Cardiac septum (tissue), 1 donor: ENCODE measurements at regions not wholly inside any gene's neighbourhood (a gene's known extent, or its start where the extent isn't known, plus 50 kb on each side); places are given as distances from the start of the nearest gene placed in this dataset.

Experiments used
- DNase-seq: peaks from one replicate; pipeline ENCODE4 v3.0.0-alpha.2; 2020; ENCODE audit warnings: low spot score
- intact Hi-C: fragments of 100-400 bp; cut with DNase I; formaldehyde crosslinking; loops from one replicate; pipeline ENCODE4 v1.14.0; 2022
- donor health status: DM: no; HTN: no; CAD: no.

DNA sequence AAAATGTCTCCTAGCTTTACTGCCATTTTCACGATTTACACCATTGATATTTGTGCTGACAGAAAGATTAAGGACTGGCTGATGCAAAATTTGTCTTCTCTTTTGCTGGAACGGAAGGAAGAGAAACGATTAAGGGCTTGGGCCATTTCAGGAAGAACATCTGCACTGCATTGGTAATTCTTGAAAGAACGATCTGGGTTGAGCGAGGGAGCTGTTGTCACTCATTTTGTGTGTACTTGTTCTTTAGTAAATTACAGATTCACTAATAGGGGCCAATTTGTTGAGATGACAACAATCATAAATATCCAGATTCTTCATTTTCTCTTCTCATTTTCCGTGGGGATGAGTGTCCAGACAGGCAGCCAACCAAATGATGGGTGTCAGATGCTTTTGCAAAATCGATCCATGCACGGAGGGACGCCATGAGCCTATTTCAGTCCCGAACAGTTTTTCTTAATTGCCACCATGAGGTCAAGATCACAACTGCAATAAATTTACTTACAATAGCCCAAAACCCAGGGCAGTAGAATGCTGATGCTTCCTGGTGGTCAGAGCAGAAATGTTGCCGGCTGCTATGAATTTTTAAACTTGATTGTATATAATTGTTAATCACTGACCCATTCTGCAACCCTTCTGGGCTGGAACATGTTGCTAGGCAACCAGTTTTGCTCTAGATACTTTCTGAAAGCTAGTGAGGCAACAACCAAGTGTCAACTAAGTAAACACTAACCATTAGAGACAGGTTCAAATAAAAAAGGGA is 132.4 kb upstream of the TIAM1 start:
- DNase-seq = no peak
- intact Hi-C loops = no loop called here

DNA sequence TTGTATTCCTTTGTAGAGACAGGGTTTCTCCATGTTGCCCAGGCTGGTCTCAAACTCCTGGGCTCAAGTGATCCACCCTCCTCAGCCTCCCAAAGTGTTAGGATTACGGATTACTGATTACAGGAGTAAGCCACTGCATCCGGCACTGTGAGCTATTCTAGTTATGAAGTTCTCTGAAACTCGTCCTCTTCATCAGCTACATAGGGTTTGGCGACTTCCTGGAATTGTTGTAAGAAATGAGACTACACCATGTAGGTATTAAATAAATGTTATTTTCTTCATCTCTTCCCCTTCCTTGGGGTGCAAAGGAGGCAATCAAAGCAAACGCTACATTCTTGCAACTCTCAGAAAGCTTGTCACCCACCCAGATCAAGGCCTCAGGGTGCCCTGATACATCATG is 131.2 kb upstream of the TIAM1 start:
- no peak for DNase-seq
- intact Hi-C loops = no loop called here

DNA sequence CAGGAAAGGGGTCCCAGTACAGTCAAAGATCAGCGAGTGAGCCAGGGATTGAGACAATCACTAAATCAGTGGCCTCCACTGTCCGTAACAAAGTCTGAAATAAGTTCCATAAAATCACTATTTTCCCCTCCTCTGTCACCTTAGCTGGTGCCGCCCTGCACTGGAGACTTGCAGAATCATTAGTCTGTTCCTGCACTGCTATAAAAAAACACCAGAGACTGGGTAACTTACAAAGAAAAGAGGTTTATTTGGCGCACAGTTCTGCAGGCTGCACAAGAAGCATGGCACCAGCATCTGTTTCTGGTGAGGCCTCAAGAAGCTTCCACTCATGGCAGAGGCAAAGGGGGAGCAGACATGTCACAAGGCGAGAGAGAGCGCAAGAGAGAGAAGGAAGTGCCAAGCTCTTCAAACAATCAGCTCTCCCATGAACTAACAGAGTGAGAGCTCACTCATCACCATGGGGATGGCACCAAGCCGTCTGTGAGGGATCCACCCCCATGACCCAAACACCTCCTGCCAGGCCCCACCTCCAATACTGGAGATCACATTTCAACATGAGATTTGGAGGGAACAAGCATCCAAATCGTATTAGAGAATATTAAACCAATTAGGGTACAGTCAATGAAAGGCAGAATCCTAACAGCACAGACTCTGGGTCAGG is 129.8 kb upstream of the TIAM1 start:
- no peak for DNase-seq
- intact Hi-C loops = no loop called here

- intact Hi-C loops = no loop called here
- DNase-seq = no peak
These were observed 127.8 kb upstream of the TIAM1 start for GRCh38 chr21:31471865-31472264.

- intact Hi-C loops = no loop called here
- DNase-seq = no peak
These were observed 127.0 kb upstream of the TIAM1 start for GRCh38 chr21:31470896-31471694.

DNA sequence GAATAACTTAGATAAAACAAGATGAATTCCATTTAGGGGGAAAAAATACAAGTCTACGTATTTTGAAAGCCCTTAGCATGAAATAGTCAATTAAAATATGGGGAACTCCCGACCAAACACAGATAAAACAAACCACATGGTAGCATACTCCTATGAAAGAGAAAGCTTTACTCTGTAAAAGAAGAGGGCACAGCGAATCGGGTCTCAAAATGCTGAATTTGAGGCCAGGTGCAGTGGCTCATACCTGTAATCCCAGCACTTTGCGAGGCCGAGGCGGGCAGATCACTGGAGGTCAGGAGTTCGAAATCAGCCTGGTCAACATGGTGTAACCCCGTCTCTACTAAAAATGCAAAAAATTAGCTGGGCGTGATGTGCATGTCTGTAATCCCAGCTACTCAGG is 116.9 kb upstream of the TIAM1 start:
- DNase-seq = no peak

DNA sequence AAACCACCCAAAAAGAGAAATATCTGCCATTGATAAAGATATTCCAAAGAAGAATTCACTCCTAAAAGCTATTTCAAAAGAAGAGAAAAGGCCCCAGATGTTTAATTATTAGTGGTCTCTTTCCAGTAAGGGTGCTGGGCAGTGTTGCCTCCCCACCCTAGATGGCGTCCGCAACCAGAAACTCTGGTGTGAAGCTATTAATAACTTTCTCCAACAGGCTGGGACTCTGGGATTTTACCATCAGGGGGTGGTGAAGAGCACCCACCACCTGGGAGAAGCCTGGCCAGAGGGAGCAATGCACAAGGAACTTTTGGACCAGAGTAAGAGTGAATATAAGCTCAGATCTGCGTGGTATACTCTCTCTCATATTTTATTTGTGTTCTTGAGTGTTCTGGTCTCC is 115.4 kb upstream of the TIAM1 start:
- intact Hi-C loops = no loop called here
- DNase-seq = no peak

More for the DNA sequence above, 116.9 kb upstream of the TIAM1 start:
- intact Hi-C loops = no loop called here

DNA sequence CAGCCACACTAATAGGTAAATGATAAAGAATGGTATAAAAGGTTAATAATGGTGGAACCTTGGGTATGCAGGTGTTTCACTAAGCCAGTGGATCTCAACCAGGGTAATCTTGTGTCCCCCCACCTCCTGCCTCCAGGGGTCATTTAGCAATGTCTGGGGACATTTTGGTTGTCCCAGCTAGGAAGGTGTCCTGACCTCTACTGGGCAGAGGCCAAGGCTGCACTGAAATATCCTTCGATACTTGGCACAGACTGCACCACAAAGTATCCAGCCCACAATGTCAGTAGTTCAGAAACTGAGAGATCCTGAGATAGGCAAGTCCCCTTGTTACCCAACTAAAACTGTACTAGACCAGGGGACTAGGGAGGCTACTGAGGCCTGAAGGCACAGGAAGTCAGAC is 113.6 kb upstream of the TIAM1 start:
- no peak for DNase-seq
- intact Hi-C loops = no loop called here

DNA sequence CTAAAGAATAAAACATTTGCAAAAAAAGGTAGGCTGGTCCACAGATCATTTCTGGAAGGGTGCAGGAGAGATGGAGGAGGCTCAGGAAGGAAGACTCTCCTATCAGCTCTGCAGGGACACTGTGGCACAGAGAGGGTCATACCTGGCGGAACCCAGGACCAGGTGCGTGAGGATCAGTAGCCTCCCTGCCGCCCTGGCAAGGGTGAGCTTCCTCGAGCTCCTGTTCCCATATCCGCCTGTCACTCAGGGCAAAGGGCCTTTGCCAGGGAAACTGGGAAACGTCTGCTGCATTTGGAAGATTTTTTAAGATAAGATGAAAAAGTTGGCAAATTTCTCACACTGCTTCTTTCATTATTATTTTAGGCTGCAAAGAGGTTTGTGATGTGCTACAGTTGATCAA is 112.1 kb upstream of the TIAM1 start:
- intact Hi-C loops = no loop called here
- no peak for DNase-seq

DNA sequence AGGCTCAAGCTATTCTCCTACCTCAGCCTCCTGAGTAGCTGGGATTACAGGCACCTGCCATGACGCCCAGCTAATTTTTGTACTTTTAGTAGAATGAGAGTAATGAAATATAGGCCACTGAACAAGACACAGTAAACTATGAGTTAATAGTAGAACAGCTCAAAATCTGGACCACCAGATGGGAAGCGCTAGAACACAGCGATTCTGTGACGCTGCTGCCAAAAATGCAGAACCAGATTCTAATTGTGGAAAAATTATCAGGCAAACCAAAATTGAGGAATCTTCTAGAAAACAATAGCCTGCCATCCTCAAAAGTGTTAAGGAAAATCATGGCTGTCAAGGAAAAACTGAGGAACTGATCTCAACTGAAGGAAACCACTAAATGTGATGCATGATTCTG is 111.4 kb upstream of the TIAM1 start:
- DNase-seq = no peak
- intact Hi-C loops = no loop called here

DNA sequence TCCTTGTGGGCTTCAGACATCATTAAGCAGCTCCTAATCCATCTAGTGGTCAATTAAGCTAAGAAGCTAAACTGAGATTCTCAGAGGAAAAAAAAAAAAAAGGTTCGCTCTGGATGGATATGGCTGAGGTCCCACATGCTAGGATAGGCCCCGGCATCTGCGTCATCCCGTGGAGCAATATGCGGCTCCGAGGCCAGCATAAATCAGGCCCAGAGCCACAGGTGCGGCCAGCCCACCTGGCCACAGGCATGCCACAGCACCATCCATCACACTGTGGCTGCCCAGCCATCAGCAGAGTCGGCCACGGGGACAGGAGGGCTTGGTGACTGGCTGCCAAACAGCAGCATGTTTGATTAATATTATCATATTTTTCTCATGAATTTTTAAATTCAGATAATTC is 106.9 kb upstream of the TIAM1 start:
- intact Hi-C loops = no loop called here
- no peak for DNase-seq

DNA sequence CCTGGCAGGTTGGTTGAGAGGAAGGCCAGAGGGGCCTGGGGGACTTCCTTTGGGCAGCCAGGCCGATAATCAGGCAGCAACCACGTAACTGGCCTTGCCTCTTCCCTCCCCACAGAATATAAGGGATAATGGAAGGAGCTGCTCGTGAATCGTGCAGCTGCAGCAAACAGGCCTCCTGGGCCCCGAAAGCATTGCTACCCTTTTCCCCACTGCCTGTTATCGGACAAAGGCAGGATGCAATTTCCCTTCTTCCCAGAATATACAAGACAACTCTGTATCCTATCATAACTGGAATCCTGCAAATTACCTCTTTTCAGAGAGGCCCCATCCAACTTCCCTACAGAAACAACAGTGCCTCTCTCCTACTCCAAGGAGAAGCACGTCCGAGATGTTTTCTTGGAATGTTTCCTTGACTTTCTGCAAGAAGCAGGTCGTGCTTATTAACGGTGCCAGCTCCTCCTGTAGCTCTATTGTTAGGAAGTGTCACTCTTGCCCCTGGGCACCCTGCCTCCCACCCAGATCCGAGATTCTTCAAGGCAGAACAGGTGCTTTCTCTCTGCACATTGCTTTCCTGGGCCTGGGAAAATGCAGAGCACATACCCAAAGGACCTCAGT is 106.0 kb upstream of the TIAM1 start:
- intact Hi-C loops = no loop called here
- DNase-seq = no peak

- no peak for DNase-seq
- intact Hi-C loops = no loop called here
These were observed 104.4 kb upstream of the TIAM1 start for GRCh38 chr21:31448496-31448895.

GRCh38 chr21:31447505-31447904 is 103.4 kb upstream of the TIAM1 start:
- DNase-seq = no peak
- intact Hi-C loops = no loop called here

DNA sequence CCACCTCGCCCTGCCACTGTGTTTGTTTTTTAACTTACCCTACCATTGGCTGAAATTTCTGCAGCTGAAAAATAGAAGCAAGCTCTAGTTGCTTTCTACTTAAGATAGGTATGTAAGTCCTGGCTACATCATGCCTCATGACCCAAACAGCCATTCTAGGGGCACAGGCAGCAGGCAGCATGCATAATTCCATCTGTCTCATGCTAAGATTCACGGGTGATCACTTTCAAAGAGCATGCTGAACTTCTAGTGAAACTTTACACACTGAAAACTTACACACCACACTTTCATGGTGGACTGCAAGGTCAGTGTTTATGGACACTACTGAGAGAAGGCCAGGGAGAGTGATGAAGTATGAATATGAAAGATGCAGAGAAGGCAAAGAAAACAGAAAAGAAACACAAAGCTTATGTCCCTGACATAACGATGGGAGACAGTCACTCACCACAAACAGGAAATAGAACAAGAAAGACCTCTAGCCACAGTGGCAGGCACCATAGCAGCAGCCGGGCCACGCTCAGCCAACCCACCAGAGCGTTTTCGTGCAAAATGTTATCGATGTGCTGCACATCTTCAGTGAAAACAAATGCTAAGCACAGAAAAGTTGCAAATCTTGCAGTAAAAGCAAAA is 102.3 kb upstream of the TIAM1 start:
- no peak for DNase-seq
- intact Hi-C loops = no loop called here

DNA sequence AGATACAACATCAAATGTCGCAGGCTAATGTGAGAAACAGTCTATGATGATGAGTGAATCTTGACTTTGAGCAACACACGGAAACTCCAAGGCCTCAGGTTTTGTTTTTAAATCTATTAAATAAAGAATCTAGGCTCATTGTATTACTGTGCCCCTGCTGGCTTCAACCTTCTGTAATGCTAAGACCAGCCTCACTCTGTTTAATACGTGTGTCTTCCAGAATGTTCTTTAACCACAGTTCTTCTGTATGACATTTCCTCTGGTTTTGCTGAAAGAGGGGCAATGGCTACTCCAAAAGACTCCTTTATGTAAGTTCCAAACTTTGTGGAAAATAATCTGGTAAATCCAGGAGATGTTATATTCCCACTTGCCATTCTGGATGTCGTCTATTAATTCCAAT is 101.1 kb upstream of the TIAM1 start:
- no peak for DNase-seq
- intact Hi-C loops = no loop called here

DNA sequence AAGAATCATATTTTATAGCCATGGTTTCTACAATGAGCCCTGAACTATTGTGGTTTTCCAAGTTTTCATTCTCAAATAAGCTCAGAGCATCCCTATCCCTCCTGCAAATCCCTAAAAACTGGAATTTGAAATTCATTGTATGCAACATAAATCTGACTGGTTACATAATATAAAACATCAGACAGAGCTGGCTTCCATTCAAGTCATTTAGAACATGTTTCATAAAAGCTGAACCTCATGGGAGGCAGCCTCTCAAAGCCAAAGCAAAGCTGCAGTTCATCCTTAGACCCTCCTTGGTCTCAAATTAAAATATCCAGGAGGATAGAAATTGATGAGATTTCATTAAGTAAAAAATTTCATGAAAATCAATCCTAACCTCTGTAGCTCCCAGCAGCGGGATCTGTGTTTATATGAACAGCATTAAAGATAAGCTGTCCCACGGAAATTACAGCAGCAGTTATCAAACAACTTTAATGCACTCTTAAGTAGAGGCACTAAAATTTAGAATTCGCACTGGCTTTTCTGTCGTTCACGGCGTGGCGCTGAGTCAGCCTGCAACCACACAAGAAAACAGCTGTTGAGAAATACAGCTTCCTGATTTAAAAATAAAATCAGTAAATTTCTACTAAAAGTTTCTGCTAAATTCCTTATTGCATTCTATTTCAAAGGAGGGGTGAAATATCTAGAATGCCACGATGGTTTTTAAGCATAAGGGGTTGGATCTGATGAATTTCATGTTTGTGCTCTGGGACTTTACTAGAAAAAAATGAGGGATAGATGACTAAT is 99.9 kb upstream of the TIAM1 start:
- DNase-seq = no peak
- intact Hi-C loops = no loop called here

GRCh38 chr21:31442339-31442738 is 98.3 kb upstream of the TIAM1 start:
- no peak for DNase-seq

DNA sequence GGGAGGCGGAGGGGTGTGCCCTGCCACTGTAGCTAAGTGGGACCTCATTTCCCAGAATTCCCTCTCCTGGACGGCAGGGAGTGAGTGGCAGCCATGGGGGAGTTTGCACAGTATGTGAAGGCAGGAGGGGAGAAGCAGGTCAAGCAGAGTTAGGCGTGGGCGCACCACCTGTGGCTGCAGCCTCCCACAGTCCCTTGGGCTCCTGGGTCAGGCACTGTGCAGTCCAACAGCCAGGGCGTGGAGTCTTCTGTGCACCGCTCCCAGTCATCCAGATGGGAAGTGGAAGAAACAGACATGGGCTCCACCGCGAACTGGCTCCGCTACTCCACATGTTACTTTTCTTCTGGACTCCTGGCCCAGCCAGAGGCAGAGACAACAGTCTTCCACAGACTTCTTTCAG is 85.4 kb upstream of the TIAM1 start:
- intact Hi-C loops = no loop called here
- no peak for DNase-seq

More at GRCh38 chr21:31442339-31442738, 98.3 kb upstream of the TIAM1 start:
- intact Hi-C loops = no loop called here
